ENCODE measurements at regions not wholly inside any gene's neighbourhood (a gene's known extent, or its start where the extent isn't known, plus 50 kb on each side); places are given as distances from the start of the nearest gene placed in this dataset.

GRCh38 chr11:21707116-21707739 lies 485.7 kb upstream of the ANO5 start:
- H3K4me1 ChIP-seq (ENCODE audit: insufficient read depth, low read length) = no peaks in the 10 kb centered on the region
- 0% methylated on average over 2 of the region's 2 CpGs for WGBS (ENCODE audit: low lambda C conversion rate)
- no peak overlapping the region for H3K4me3 ChIP-seq (replicated peaks in 1 of 3; ENCODE audit: insufficient read depth in 1 of 3, low read depth in 2 of 3, low read length in 3 of 3)
- CTCF ChIA-PET (ENCODE audit: low intra/inter-chr PET ratio, low total read pairs) = no interaction called here
- no peaks in the 10 kb centered on the region for H3K36me3 ChIP-seq (replicated peaks in 1 of 2; ENCODE audit: control insufficient read depth in 1 of 2, insufficient read depth in 2 of 2, low read length in 2 of 2)
- peaks cover 20% of the 10 kb centered on the region; the same call in 1 of the 2 replicates for H3K9me3 ChIP-seq (ENCODE audit: low read length)
- H2AFZ ChIP-seq (ENCODE audit: low read length) = no peak overlapping the region
- POLR2A ChIA-PET = no interaction called here
- no peak overlapping the region for H3K27ac ChIP-seq (ENCODE audit: extremely low read length, insufficient read depth, low read length)
- no peaks in the 10 kb centered on the region for H4K20me1 ChIP-seq (ENCODE audit: insufficient read depth, low read length)
- no peaks in the 10 kb centered on the region for H3K27me3 ChIP-seq (ENCODE audit: control insufficient read depth in 1 of 2, insufficient read depth in 2 of 2, low read length in 2 of 2)
- no peak overlapping the region for H3K4me2 ChIP-seq (ENCODE audit: low read depth, low read length)
- BruUV-seq (replicated peaks) = no TSS peak
- no peak for FAIRE-seq
- H3K79me2 ChIP-seq (ENCODE audit: insufficient read depth, low read length) = no peaks in the 10 kb centered on the region
- no peak for DNase-seq (ENCODE audit: low spot score)
- no peak overlapping the region for H3K9ac ChIP-seq (ENCODE audit: insufficient read depth, low read depth, low read length)
- in situ Hi-C loops (cut with HindIII; ENCODE audit: extremely low pct_ligation_motif_present, low pct_unique_long_range_greater_than_20kb) = no loop called here
- intact Hi-C loops (cut with micrococcal nuclease; ENCODE audit: unreplicated experiment) = no loop called here
- no peak for ATAC-seq
- TF ChIP-seq ZKSCAN8 (CRISPR knock-in tag; IDR thresholded peaks at IDR 0.05; ENCODE audit: borderline replicate concordance) (no peak), ZNF775 (CRISPR knock-in tag; IDR thresholded peaks at IDR 0.05; ENCODE audit: borderline replicate concordance) (no peak), TFDP2 (CRISPR knock-in tag; IDR thresholded peaks at IDR 0.05) (no peak), GFI1 (CRISPR knock-in tag; IDR thresholded peaks at IDR 0.05; ENCODE audit: borderline replicate concordance) (no peak), FOXJ3 (CRISPR knock-in tag; IDR thresholded peaks at IDR 0.05; ENCODE audit: borderline replicate concordance) (no peak), ZNF543 (CRISPR knock-in tag; IDR thresholded peaks at IDR 0.05) (no peak), ZNF646 (CRISPR knock-in tag; IDR thresholded peaks at IDR 0.05) (no peak), ZNF703 (CRISPR knock-in tag; IDR thresholded peaks at IDR 0.05; ENCODE audit: borderline replicate concordance) (no peak), ZBTB3 (CRISPR knock-in tag; IDR thresholded peaks at IDR 0.05; ENCODE audit: borderline replicate concordance, low read depth) (no peak), CENPT (CRISPR knock-in tag; IDR thresholded peaks at IDR 0.05; ENCODE audit: low read depth) (no peak)
- TF ChIP-seq, protein P1, sequence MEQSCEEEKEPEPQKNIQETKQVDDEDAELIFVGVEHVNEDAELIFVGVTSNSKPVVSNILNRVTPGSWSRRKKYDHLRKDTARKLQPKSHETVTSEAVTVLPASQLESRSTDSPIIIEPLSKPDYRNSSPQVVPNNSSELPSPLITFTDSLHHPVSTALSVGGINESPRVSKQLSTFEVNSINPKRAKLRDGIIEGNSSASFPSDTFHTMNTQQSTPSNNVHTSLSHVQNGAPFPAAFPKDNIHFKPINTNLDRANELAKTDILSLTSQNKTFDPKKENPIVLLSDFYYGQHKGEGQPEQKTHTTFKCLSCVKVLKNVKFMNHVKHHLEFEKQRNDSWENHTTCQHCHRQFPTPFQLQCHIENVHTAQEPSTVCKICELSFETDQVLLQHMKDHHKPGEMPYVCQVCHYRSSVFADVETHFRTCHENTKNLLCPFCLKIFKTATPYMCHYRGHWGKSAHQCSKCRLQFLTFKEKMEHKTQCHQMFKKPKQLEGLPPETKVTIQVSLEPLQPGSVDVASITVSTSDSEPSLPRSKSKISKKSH (CRISPR knock-in tag; IDR thresholded peaks at IDR 0.05; ENCODE audit: borderline replicate concordance) = no peak
- TF ChIP-seq, protein P2, sequence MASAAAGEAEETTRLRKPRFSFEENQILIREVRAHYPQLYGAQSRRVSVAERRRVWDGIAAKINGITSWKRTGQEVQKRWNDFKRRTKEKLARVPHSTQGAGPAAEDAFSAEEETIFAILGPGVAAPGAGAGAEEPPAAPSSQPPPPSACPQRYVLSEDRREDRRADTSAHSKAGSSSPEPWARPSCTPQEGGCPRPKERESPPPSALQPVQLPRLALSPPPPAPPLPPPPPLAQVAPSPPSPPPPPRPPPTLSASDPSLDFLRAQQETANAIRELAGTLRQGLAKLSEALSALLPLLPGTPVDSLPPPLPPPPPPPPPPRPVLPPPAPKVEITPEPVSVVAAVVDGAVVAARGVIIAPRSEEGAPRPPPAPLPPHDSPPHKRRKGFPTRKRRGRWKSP (CRISPR knock-in tag; IDR thresholded peaks at IDR 0.05) = no peak
